MM.1S (cell line): ENCODE measurements at regions not wholly inside any gene's neighbourhood (a gene's known extent, or its start where the extent isn't known, plus 50 kb on each side); places are given as distances from the start of the nearest gene placed in this dataset.

ENCODE experiments used
- DNase-seq: peaks from one replicate; pipeline ENCODE4 v3.0.0-alpha.2; 2015
- H2AFZ ChIP-seq: fragments of 300-600 bp; sonication (generic); 2 replicates; pipeline ENCODE4 v1.6.0; 2016; ENCODE audit warnings: antibody characterized with exemption, low read length
- H3F3A ChIP-seq: fragments of 300-600 bp; sonication (generic); 2 replicates; pipeline ENCODE4 v1.6.1; 2016; ENCODE audit warnings: mild to moderate bottlenecking, antibody characterized with exemption, low read length, moderate library complexity, mixed read lengths; ENCODE audit not compliant: insufficient read depth
- H3K27ac ChIP-seq: fragments of 300-600 bp; sonication (generic); 2 replicates; pipeline ENCODE4 v1.5.1; 2016; ENCODE audit warnings: mild to moderate bottlenecking, low read length
- H3K27me3 ChIP-seq: fragments of 300-600 bp; sonication (generic); replicated peaks from 2 replicates; pipeline ENCODE4 v1.6.0; 2016; ENCODE audit warnings: low read length; ENCODE audit not compliant: insufficient read depth
- H3K36me3 ChIP-seq: fragments of 300-600 bp; sonication (generic); replicated peaks from 2 replicates; pipeline ENCODE4 v1.6.1; 2016; ENCODE audit warnings: mild to moderate bottlenecking, low read length, mixed read lengths; ENCODE audit not compliant: insufficient read depth
- H3K4me1 ChIP-seq: fragments of 300-600 bp; sonication (generic); 2 replicates; pipeline ENCODE4 v1.6.1; 2016; ENCODE audit warnings: low read length, mixed read lengths
- H3K4me2 ChIP-seq: fragments of 300-600 bp; sonication (generic); 2 replicates; pipeline ENCODE4 v1.6.0; 2016; ENCODE audit warnings: low read depth, low read length
- H3K4me3 ChIP-seq: fragments of 300-600 bp; sonication (generic); 2 replicates; pipeline ENCODE4 v1.5.1; 2016; ENCODE audit warnings: low read length, mixed read lengths
- H3K79me2 ChIP-seq: fragments of 300-600 bp; sonication (generic); 2 replicates; pipeline ENCODE4 v1.6.1; 2016; ENCODE audit warnings: mixed run types, low read length, mixed read lengths
- H3K9ac ChIP-seq: fragments of 300-600 bp; sonication (generic); 2 replicates; pipeline ENCODE4 v1.6.1; 2016; ENCODE audit warnings: low read length, mixed read lengths
- H3K9me2 ChIP-seq: fragments of 300-600 bp; sonication (generic); replicated peaks from 2 replicates; pipeline ENCODE4 v1.6.1; 2016; ENCODE audit warnings: mild to moderate bottlenecking, low read length, mixed read lengths; ENCODE audit not compliant: insufficient read depth
- H3K9me3 ChIP-seq: fragments of 300-600 bp; sonication (generic); replicated peaks from 2 replicates; pipeline ENCODE4 v1.6.1; 2016; ENCODE audit warnings: mild to moderate bottlenecking, low read length, mixed read lengths; ENCODE audit not compliant: insufficient read depth
- H4K20me1 ChIP-seq: fragments of 300-600 bp; sonication (generic); 2 replicates; pipeline ENCODE4 v1.6.1; 2016; ENCODE audit warnings: mild to moderate bottlenecking, low read length, moderate library complexity, mixed read lengths; ENCODE audit not compliant: insufficient read depth
- EZH2 ChIP-seq: fragments of 300-600 bp; sonication (generic); optimal IDR thresholded peaks from 2 replicates; pipeline ENCODE3; 2017; ENCODE audit warnings: low read depth, mild to moderate bottlenecking, antibody characterized with exemption, low read length, mixed read lengths
- EZH2phosphoT487 ChIP-seq: fragments of 300-600 bp; sonication (generic); IDR thresholded peaks from 2 replicates; pipeline ENCODE4 v1.6.1; 2018; ENCODE audit warnings: antibody characterized with exemption, low read length
- TF ChIP-seq, protein P1 (sequence below): fragments of 300-600 bp; sonication (generic); IDR thresholded peaks from 2 replicates; pipeline ENCODE4 v1.5.1; 2016; ENCODE audit warnings: antibody characterized with exemption, low read length, mixed read lengths

DNA sequence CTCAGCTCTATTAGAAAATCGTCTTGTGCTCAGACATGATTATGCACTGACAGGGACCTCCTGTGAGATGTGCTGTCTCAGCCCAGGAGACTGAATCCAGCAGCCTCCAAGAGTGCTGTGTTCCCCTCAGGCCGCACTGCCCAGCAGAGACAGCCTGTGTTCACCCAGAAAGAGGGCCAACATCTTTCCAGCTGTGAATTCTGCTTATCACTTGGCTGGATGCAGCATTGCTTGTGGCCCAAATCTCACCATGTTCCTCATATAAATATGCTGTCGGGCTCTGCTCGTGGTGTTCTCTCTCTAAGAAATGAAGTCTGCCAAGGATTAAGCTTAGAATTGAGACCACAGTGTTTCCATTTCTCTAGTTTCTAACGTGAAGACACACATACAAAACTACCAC lies 983.0 kb upstream of the WWC1 start:
- no peak overlapping the region for H3K4me2 ChIP-seq
- no peaks in the 10 kb centered on the region for H3F3A ChIP-seq
- no peaks in the 10 kb centered on the region for H4K20me1 ChIP-seq
- H3K9me2 ChIP-seq = no peaks in the 10 kb centered on the region
- TF ChIP-seq EZH2 (no peak), EZH2phosphoT487 (no peak)
- TF ChIP-seq, protein P1, sequence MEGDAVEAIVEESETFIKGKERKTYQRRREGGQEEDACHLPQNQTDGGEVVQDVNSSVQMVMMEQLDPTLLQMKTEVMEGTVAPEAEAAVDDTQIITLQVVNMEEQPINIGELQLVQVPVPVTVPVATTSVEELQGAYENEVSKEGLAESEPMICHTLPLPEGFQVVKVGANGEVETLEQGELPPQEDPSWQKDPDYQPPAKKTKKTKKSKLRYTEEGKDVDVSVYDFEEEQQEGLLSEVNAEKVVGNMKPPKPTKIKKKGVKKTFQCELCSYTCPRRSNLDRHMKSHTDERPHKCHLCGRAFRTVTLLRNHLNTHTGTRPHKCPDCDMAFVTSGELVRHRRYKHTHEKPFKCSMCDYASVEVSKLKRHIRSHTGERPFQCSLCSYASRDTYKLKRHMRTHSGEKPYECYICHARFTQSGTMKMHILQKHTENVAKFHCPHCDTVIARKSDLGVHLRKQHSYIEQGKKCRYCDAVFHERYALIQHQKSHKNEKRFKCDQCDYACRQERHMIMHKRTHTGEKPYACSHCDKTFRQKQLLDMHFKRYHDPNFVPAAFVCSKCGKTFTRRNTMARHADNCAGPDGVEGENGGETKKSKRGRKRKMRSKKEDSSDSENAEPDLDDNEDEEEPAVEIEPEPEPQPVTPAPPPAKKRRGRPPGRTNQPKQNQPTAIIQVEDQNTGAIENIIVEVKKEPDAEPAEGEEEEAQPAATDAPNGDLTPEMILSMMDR = no peak
- H3K4me1 ChIP-seq = no peaks in the 10 kb centered on the region
- no peak for DNase-seq
- H3K79me2 ChIP-seq = no peaks in the 10 kb centered on the region
- H3K4me3 ChIP-seq = no peak overlapping the region
- no peaks in the 10 kb centered on the region for H3K9me3 ChIP-seq
- no peaks in the 10 kb centered on the region for H3K27me3 ChIP-seq
- no peak overlapping the region for H2AFZ ChIP-seq
- H3K9ac ChIP-seq = no peak overlapping the region
- no peak overlapping the region for H3K27ac ChIP-seq
- H3K36me3 ChIP-seq = no peaks in the 10 kb centered on the region

DNA sequence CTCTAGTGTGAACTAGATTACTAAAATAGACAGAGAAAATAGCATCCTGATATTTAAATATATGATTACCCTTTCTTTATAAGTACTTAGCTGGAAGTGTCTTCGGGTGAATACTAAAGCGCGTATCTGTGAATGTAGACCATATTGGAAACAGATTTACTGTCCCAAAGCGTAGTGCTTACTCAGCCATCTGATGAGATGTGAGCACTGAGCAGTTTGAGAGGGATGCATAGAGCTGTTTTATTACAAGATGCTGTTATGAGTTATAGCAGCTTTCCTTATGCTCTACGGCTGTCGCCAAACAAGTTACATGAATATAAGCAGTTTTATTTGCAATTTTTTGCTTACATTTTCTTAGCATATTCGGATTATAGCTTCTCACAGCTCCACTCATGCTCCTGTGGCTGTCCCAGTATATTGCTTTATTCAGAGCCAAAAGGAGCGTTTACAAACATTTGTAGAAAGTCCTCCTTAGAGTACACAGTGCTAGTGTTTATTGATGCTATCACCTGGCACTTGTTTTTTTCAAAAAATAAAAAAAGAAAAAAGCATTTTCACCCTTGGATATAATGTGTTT lies 981.4 kb upstream of the WWC1 start:
- DNase-seq = no peak
- no peaks in the 10 kb centered on the region for H4K20me1 ChIP-seq
- H3K79me2 ChIP-seq = no peaks in the 10 kb centered on the region
- TF ChIP-seq, protein P1 = no peak
- TF ChIP-seq EZH2 (no peak), EZH2phosphoT487 (no peak)
- H3K9me2 ChIP-seq = no peaks in the 10 kb centered on the region
- H3K27me3 ChIP-seq = no peaks in the 10 kb centered on the region
- no peaks in the 10 kb centered on the region for H3K4me1 ChIP-seq
- no peak overlapping the region for H3K4me3 ChIP-seq
- H3K9me3 ChIP-seq = no peaks in the 10 kb centered on the region
- H3K9ac ChIP-seq = no peak overlapping the region
- H3K36me3 ChIP-seq = no peaks in the 10 kb centered on the region
- no peaks in the 10 kb centered on the region for H3F3A ChIP-seq
- H2AFZ ChIP-seq = no peak overlapping the region
- no peak overlapping the region for H3K4me2 ChIP-seq
- H3K27ac ChIP-seq = no peak overlapping the region

DNA sequence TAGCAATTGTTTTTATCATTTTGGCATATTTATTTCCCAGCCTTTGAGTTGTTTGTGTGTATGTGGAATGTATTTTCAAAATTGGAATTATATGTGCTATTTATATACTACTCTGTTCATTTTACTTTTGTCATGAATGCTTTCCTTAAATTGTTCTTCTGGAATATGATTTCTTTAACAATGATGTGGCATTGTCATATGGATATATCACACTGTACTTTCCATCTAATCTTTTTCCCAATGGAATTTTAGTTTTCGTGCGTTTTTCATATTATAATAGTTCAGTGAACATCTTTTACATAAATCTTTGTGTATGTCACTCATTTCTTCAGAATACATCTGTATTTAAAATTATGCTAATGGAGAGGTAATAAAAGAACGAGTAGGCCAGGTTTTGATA lies 980.1 kb upstream of the WWC1 start:
- TF ChIP-seq EZH2 (no peak), EZH2phosphoT487 (no peak)
- TF ChIP-seq, protein P1 = no peak
- Histone ChIP-seq H3K9me3 (no peaks in the 10 kb centered on the region), H2AFZ (no peak overlapping the region), H3K36me3 (no peaks in the 10 kb centered on the region), H3K9ac (no peak overlapping the region), H3K27ac (no peak overlapping the region), H3F3A (no peaks in the 10 kb centered on the region), H3K4me1 (no peaks in the 10 kb centered on the region), H3K79me2 (no peaks in the 10 kb centered on the region), H3K4me3 (no peak overlapping the region), H3K9me2 (no peaks in the 10 kb centered on the region), H3K27me3 (no peaks in the 10 kb centered on the region), H4K20me1 (no peaks in the 10 kb centered on the region), H3K4me2 (no peak overlapping the region)
- DNase-seq = no peak
